ENCODE measurements at regions not wholly inside any gene's neighbourhood (a gene's known extent, or its start where the extent isn't known, plus 50 kb on each side); places are given as distances from the start of the nearest gene placed in this dataset.

- TF ChIP-seq, protein P1, sequence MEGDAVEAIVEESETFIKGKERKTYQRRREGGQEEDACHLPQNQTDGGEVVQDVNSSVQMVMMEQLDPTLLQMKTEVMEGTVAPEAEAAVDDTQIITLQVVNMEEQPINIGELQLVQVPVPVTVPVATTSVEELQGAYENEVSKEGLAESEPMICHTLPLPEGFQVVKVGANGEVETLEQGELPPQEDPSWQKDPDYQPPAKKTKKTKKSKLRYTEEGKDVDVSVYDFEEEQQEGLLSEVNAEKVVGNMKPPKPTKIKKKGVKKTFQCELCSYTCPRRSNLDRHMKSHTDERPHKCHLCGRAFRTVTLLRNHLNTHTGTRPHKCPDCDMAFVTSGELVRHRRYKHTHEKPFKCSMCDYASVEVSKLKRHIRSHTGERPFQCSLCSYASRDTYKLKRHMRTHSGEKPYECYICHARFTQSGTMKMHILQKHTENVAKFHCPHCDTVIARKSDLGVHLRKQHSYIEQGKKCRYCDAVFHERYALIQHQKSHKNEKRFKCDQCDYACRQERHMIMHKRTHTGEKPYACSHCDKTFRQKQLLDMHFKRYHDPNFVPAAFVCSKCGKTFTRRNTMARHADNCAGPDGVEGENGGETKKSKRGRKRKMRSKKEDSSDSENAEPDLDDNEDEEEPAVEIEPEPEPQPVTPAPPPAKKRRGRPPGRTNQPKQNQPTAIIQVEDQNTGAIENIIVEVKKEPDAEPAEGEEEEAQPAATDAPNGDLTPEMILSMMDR (IDR thresholded peaks at IDR 0.05) = no peak
- TF ChIP-seq POLR2A (IDR thresholded peaks at IDR 0.05) = no peak
Observed at GRCh38 chr4:138919094-138919936, 96.3 kb upstream of the NOCT start.

Measured in lower leg skin (tissue), 3 donors.